Dermis blood vessel endothelial cell (primary cell): ENCODE measurements at regions not wholly inside any gene's neighbourhood (a gene's known extent, or its start where the extent isn't known, plus 50 kb on each side); places are given as distances from the start of the nearest gene placed in this dataset.
"Not testable (repeated sequence)": the region's sequence is repeated elsewhere in the genome, so short reads cannot be mapped to it uniquely, and the experiment has no call there.

Experiments
- DNase-seq: peaks from one replicate; pipeline ENCODE4 v3.0.0; 2010

DNA sequence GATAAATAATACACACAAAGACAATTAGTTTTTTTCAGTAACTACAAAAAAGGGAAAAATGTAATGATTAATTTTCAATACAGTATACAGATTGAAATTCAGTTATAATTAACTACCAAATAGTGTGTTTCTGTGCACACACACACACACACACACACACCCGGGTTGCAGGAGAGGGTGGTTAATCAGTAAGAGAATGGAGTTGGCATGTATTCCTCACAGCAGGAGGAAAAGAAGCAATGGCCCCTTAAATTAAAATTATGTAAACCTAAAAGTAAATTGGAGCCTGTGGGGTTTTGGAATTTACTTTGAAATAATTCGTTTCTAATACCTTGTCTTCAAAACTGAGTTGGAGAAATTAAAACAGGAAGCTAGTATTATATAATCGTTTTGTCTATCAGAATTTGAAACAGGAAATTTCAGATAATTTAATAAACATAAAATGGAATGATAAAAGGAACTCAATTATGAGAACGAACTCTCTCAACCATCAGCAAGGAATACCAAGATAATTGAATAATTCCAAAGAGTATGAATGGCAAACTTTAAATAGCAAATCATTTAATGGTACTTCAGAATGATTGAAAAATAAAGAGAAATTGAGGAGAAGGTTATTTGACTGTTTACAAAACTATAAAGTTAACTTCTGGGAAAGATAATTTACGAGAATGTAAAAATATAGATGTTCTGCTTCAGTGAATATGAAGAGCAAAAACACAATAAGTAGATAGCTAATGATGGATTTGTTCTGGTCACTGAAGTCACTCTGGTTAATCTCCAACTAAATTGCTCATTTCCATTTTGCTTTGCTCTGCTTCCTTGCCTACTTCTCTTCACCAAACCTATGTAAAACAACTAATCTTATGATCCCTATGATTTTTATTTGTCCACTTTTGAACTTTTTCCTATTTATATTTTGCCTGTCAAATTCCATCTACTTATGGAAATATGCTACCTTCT is 547.9 kb upstream of the ZP4 start:
- DNase-seq, result no peak

DNA sequence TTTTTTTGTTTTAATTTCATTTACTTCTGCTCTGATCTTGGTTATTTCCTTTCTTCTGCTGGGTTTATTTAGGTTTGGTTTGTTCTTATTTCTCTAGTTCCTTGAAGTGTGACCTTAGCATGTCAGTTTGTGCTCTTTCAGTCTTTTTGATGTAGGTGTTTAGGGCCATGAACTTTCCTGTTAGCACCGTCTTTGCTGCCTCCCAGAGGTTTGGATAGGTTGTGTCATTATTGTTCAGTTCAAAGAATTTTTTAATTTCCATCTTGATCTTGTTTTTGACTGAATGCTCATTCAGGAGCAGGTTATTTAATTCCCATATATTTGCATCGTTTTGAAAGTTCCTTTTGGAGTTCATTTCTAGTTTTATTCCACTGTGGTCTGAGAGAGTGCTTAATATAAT is 539.0 kb upstream of the ZP4 start:
- not testable (repeated sequence) for DNase-seq

DNA sequence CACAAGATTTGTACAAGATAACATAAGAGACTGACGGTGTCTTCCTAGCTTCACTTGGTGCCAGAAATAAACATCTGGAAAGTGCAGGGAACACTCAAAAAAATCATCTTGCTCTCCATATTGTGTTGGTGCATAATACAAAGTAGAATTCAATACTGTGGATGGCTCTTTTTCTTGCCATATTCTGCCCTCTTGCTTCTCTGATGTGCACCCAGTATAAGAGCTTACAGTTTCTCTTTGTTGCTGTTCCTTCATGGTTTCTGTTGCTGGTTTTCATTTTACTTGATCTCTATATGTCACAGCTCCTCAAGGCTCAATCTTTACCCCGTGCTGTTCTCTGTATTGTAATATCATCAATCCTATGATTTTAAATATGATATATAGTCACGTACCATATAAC is 528.5 kb upstream of the ZP4 start:
- DNase-seq, result no peak

DNA sequence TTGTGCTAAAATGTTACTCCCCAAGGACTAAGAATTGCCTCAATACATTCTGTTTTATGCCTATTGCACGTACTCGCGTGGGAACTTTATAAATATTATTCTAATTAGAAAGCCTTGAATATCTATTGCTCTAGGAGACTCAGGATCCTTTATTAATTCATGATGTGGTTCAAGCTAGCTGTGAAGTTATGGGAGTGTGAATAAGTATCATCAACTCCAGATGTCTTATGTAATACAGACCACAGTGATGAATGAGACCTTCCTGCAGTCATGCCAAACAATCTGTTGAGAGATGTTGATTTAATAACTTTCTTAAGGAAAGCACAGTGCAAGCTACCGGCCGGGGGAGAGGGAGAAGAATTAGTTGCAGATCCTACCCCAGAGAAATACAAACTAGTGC is 519.2 kb upstream of the ZP4 start:
- no peak for DNase-seq

DNA sequence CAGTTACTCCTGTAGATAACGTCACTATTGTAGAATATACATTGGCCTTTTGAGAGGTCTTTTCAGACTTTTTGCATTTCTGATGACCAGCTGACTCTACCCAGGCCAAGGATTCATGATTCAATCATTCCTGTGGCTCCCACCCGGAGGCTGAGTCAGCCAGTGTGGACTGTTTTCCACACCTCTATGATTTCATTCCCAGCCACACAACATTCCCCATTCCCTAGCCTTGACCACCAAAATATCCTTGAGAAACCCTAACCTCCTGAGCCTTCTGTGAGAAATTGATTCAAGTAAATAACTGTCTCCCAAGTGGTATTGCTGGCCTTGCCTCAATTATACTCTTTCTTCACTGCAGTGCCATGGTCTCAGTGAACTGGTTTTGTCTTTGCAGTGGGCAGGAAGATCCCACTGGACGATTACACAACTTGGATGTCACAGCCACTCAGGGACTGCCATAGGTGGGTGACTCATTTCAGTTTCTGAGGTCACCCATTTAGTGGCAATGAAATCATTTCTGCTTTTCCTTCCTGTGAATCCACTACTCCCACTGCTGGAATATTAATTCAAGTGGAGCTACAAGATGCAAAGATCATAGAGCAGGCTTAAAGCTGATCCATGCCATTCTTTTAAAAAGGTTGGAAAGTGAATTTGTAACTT is 518.6 kb upstream of the ZP4 start:
- no peak for DNase-seq

DNA sequence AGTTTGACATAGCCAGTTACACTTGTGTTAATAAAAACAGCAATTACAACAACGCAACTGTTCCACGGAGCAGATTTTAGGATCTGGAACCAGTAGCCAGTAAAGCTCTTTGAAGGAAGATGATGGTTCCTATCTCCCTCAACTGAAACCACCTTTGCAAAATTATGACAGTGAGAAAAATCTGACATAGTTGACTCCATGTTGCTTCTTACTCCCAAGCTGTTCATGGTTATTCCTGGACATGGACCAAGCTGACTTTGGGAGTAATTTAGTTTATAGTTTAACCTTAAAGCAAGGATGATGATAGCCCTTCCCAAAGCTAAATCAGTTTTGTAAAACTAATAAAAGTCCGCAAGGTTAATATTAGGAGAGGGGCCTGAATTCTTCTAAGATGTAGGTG is 518.0 kb upstream of the ZP4 start:
- no peak for DNase-seq

DNA sequence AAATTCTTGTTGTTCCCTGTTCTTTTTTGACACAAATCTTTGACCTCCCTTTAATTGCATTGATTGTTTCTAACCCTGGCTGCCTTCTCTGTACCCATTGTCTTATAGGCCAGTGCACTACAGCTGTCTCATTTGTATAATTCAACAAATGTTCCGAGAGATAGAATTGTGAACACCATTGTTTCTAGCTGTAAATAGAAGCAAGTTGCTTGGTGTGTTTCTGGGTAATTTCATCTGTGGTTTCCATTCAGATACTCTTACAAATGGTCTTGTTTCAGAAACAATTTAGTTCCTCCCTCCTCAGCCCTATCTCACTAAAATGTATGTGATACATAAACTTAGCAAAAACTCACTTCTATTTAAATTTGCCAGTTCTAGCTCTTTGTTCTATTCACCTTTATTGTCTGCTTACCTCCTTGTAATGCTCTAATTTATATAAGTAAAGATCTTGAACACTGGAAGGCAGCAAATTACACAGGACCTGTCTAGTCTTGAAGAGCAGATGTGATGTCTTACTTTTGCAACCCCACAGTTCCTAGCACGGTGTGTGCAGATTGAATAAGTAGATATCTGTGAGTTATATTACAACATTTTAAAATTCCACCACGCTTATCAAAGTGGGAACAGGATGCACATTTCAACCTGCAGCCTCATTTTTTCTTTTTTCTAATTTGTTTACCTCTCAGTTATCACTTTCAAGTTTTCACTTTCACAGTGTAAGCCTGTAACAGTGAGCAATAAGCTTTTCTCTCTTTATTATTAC is 515.6 kb upstream of the ZP4 start:
- DNase-seq, result no peak

DNA sequence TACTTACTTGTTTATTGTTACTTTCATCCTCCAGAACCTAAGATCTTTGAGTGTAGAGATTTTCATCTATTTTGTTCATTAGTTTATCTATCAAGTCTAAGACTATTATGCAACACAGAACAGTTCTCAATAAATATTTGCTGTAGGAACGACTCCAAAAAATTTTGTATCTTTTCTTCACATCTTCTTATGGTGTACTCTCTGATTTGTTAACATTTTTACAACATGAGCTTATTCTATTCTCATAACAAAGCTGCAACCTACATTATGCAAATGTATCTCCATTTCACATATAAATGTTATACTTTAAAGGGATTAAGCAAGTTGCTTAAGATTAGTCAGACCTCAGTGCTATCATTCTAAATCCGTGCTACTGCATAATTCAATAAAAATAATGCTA is 514.2 kb upstream of the ZP4 start:
- no peak for DNase-seq

DNA sequence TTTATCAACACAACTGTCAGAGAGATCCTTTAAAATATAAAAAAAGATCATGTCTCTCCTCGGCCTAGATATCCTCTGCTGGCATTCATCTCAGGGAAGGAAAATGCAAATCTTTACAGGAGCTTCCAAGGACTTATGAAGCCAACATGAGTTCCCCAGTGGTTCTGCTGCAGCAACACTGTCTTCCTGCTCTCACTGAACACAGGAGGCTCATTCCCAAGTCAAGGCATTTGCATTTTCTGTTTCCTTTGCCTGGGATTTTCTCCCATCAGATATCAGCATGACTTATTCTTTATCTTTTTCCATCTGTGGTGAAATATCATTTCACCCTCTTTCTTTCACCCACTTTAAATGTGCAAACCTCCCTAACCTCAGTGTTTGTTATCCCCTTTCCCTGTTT is 513.8 kb upstream of the ZP4 start:
- DNase-seq, result no peak

DNA sequence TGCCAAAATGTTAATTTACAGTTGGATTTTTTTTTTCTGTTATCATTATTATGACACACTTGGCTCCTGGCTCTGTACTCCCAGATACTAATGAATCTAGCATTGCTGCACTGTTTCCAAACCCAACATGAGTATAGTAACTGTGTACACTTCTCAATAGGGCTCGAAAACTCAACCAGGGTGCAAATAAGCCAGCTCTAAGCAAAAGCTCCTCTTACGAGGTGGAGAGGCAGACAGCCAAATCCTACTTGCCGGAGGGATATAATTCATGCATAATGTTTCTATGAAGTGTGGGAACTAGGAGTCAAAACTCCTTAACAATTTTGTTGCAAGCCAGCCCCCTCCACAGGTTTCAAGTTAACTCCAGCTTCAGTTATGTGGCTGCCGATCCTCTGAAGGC is 510.4 kb upstream of the ZP4 start:
- no peak for DNase-seq

DNA sequence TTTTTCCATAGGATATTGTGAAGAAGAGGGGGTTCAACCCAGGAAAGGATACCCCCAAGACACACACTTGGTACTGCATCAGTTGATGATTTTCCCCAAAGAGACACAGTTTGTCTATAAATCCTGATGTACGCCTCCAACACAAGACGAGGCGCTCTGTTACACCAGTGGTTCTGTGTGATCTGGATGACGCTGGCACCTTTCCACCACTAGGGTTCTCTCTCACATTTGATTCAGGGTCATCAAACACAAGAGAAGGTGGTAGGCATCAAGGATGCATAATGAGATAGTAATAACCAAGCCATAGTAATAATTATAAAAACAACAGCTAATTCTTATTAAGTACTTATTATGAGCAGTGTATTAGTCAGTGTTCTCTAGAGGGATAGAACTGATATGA is 508.8 kb upstream of the ZP4 start:
- DNase-seq, result no peak

DNA sequence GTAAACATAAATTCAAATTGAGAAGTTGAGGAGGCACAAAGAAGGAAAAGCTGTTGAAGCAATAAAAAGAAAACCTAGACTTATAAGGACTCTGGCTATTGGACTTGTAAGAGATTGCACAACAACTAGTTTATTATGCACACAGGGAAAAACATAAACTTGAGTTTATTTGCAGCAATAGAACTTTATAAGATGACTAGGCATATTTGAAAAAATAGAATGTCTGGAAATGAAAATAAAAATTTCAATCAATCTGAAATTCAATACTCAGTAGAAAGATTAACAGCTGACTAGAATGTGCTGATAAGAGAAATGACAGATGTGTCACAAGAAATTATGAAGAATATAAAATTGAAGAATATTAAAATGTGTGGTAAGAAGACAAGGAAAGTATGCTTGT is 505.4 kb upstream of the ZP4 start:
- DNase-seq, result no peak

DNA sequence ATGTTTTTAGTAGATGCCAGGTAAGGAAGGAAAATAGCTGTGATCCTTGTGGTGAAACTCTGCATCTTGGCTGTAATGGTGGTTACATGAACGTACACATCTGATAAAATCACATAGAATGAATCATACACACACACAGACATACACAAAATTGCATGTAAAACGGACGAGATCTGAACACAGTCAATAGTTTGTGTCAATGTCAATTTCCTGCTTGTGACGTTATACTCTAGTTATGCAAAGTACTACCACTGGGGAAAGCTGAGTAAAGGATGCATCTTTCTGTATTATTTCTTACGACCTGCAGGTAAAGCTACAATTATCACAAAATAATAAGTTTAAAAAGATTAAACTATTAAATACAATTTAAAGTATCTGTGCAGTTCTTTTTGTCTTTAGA is 493.7 kb upstream of the ZP4 start:
- no peak for DNase-seq

DNA sequence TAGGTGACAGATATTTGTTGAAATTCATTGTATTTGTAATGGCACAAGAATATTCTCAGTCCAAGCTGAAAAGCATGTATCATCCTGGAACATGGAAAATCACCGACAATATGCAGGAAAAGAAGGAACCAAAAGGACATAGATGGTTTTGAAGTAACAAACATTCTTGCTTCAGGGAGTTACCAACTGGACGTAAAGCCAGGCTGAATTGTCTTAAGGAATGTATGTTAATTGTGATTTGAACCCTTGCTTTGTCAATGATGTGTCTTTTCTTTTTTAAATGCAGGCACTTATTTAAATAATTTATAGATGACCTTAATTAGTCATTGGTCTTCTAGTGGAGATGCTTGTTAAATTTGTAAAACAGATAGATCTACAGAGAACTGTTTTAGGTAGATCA is 489.4 kb upstream of the ZP4 start:
- no peak for DNase-seq

DNA sequence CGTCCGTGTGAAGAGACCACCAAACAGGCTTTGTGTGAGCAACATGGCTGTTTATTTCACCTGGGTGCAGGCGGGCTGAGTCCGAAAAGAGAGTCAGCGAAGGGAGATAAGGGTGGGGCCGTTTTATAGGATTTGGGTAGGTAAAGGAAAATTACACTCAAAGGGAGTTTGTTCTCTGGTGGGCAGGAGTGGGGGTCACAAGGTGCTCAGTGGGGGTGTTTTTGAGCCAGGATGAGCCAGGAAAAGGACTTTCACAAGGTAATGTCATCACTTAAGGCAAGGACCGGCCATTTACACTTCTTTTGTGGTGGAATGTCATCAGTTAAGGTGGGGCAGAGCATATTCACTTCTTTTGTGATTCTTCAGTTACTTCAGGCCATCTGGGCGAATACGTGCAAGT is 488.7 kb upstream of the ZP4 start:
- DNase-seq, result not testable (repeated sequence)

DNA sequence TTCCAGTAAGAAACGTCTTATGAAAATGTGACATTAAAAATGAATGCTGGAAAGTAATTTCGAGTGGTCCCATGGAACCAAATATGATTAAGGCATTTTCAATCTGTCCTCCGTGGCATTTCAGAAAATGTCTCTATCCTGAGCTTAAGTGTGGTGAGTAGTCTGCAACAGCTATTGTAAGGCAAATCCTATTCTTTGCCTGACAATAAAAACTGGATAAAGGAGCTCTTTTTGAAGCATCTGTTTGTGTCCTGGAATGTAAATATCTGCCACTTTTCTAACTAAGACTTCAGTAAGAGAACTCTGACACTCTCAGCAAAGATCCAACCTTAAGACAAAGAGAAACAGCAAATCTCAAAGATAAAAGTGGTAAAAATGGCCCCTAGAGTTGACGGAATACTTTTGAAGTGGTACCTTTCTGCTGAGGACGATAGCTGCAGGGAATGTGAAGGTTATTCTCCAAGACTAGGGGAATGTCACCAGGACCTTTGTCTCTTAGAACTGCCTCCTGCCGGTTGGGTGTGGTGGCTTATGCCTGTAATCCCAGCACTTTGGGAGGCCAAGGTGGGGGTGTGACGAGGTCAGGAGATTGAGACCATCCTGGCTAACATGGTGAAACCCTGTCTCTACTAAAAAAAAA is 486.7 kb upstream of the ZP4 start:
- DNase-seq, result no peak

DNA sequence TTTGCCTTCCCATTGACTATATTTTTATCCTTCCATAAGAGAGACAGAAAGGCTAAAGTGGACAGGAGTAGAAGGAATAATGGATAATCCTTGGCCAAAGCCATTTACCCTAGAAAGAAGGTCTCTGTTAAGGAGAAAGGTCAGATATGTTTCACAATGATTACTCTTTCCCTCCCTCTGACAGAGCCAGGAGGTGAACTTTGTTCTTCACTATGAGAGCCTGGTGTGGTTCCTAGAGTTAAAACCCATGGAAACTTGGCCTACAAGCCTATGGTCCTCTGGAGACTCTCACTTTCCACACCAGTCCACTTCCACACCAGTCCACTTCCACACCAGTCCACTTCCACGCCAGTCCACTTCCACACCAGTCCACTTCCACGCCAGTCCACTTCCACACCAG is 479.9 kb upstream of the ZP4 start:
- DNase-seq, result no peak

DNA sequence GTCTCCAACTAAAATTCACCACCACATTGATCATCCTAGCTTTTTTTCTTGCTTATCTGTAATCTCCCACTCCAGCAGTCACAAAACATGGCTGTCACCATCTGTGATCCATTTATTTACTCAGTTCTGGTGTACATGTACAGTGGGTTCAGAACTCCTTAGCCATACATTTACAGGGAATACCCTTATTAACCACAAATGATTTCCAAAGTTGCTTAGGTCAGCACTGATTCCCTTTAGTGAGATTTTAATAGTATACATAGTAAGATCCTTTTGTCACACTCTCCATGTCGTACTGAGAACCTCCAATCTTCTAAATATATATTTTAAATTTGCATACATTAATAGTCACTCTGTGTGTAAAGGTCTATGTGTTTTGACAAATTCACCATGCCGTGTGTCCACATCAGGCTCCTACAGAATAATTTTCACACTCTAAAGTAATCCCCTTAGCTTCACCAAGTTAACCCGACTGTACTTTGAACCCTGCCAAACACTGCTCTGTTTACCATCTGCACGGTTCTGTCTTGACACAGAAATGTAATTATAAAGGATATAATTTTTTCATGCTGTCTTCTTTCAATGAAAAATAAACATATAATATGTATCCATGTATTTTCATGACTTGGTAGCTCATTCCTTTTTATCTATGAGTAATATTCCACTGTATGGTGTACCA is 473.6 kb upstream of the ZP4 start:
- DNase-seq, result no peak

DNA sequence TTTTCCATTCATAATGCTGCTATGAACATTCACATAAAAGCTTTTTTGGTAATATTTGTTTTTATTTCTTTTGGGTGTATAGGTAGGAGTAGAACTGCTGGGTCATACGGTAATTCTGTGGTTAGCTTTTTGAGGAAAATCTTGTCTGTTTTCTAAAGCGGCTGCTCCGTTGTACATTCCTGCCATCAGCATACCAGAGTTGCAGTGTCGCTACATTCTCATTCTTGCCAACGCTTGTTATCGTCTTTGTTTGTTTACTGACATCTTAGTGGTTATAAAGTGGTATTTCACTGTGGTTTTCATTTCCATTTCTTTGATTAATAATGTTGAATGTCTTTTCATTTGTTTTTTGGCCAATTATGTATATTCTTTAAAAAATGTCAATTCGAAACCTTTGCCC is 469.8 kb upstream of the ZP4 start:
- DNase-seq, result no peak

DNA sequence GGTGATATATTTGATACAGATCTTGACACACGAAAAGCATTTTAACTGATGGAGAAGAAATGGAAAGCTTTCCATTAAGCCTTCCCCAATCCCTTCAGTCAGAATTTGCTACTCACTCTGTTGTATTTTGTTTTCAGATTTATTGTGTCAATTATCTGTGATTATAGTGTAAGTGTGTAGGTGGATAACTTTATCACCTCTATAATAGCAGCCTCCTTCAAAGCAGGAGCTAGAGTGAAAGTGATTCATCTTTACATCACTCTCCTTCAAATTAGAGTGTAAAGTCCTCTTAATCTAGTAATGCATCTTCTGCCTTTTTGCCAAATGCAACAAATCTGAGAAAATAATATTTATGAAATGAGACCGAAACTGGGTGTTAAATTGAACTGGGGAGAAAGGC is 459.7 kb upstream of the ZP4 start:
- DNase-seq, result no peak

DNA sequence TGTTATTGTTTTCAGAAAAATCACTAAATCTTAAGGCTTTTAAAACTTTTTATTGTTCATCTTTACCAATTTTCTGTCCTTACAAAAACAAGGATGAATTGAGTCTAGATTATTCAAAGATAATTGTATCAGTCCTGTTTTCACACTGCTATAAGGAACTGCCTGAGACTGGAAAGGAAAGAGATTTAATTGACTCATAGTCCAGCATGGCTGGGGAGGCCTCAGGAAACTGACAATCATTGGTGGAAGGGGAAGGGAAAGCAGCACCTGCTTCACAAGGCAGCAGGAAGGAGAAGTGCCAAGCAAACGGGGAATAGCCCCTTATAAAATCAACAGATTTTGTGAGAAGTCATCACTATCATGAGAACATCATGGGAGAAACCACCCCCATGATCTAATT is 455.6 kb upstream of the ZP4 start:
- no peak for DNase-seq

DNA sequence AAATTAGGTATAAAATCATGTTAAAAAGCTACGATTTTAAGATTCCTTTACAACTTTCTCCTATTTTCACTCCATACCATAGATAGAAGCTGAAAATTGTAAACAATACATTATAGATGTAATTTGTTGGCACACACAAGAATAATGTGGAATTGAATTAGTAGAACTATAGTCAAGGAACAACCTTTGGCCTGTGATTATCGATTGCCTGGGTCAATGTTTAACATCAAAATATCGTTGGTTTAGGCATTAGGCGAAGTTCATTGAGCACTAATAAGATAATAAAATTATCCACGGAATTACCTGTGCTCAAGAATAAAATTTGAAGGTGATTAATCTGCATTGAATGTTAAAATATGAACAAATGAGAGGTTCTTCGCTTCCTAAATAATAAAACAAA is 455.1 kb upstream of the ZP4 start:
- DNase-seq, result no peak

DNA sequence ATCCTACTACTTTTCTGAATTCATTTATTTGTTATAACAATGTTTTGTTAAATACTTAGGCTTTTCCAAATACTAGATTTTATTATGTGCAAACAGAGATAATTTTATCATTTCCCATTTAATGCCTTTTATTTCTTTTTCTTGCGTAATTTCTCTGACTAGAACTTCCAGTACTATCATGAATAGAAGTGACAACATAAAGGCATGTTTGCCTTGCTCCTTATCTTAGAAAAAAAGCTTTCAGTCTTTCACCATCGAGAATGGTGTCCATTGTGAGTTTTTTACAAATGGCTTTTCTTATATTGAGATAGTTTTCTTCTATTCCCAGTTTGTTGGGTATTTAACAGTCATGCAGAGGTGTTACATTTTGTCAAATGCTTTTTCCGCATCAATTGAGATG is 453.1 kb upstream of the ZP4 start:
- DNase-seq, result no peak
